Activated CD4-positive, alpha-beta memory T cell treated with anti-CD3 and anti-CD28 coated beads for 36 hours (primary cell): ENCODE measurements at regions not wholly inside any gene's neighbourhood (a gene's known extent, or its start where the extent isn't known, plus 50 kb on each side); places are given as distances from the start of the nearest gene placed in this dataset.

Experiments used
- CTCF ChIA-PET: fragments of 350-600 bp; sonication (Branson Sonifier 250); formaldehyde crosslinking; loops from one replicate; lab custom pipeline; 2021; ENCODE audit warnings: antibody characterized with exemption, inconsistent platforms; lab: Charles Lee
- POLR2A ChIA-PET: fragments of 350-600 bp; sonication (Branson Sonifier 250); formaldehyde crosslinking; loops from one replicate; lab custom pipeline; 2021; ENCODE audit warnings: antibody characterized with exemption; lab: Charles Lee
- DNase-seq: peaks from one replicate; pipeline ENCODE4 v3.0.0-alpha.2; 2020
- H3K27ac Mint-ChIP-seq: one replicate; pipeline ENCODE4 v1.8.0; 2021; ENCODE audit warnings: mixed read lengths
- H3K27me3 Mint-ChIP-seq: one replicate; pipeline ENCODE4 v1.8.0; 2021; ENCODE audit warnings: mixed read lengths
- H3K36me3 Mint-ChIP-seq: one replicate; pipeline ENCODE4 v1.8.0; 2021; ENCODE audit warnings: mixed read lengths
- H3K4me1 Mint-ChIP-seq: one replicate; pipeline ENCODE4 v1.8.0; 2021; ENCODE audit warnings: low read depth, mixed read lengths
- H3K4me3 Mint-ChIP-seq: one replicate; pipeline ENCODE4 v1.8.0; 2021; ENCODE audit warnings: mild to moderate bottlenecking, mixed read lengths
- H3K9me3 Mint-ChIP-seq: one replicate; pipeline ENCODE4 v1.8.0; 2021; ENCODE audit warnings: mixed read lengths
- intact Hi-C: fragments of 100-400 bp; cut with micrococcal nuclease; formaldehyde crosslinking; loops from one replicate; pipeline ENCODE4 v1.15.1; 2023

GRCh38 chr18:42174909-42175308 lies 219.9 kb downstream of the PIK3C3 start:
- intact Hi-C loops: no loop called here
- Mint-ChIP-seq H3K4me3 (no peak overlapping the region), H3K27ac (no peak overlapping the region), H3K27me3 (no peaks in the 10 kb centered on the region), H3K4me1 (no peaks in the 10 kb centered on the region), H3K36me3 (no peaks in the 10 kb centered on the region), H3K9me3 (no peaks in the 10 kb centered on the region)
- DNase-seq: no peak
- CTCF ChIA-PET: no interaction called here
- POLR2A ChIA-PET: no interaction called here

GRCh38 chr18:42176599-42176998 lies 221.6 kb downstream of the PIK3C3 start:
- H3K4me3 Mint-ChIP-seq: no peak overlapping the region
- no peak overlapping the region for H3K27ac Mint-ChIP-seq
- POLR2A ChIA-PET: no interaction called here
- intact Hi-C loops: no loop called here
- H3K9me3 Mint-ChIP-seq: no peaks in the 10 kb centered on the region
- CTCF ChIA-PET: no interaction called here
- DNase-seq: no peak
- no peaks in the 10 kb centered on the region for H3K36me3 Mint-ChIP-seq
- H3K27me3 Mint-ChIP-seq: no peaks in the 10 kb centered on the region
- no peaks in the 10 kb centered on the region for H3K4me1 Mint-ChIP-seq

- CTCF ChIA-PET: interaction anchor here (0.7 kb wide), 1 partner anchor 9 kb away, joined by 3 read pairs; no protein-coding TSS in a partner anchor
- H3K27me3 Mint-ChIP-seq: no peaks in the 10 kb centered on the region
- H3K4me1 Mint-ChIP-seq: no peaks in the 10 kb centered on the region
- H3K36me3 Mint-ChIP-seq: no peaks in the 10 kb centered on the region
- POLR2A ChIA-PET: no interaction called here
- H3K27ac Mint-ChIP-seq: no peak overlapping the region
- no peak overlapping the region for H3K4me3 Mint-ChIP-seq
- intact Hi-C loops: no loop called here
- no peak for DNase-seq
- H3K9me3 Mint-ChIP-seq: no peaks in the 10 kb centered on the region
Measured at GRCh38 chr18:42177390-42177789, 222.4 kb downstream of the PIK3C3 start.

GRCh38 chr18:42178376-42179080 lies 223.5 kb downstream of the PIK3C3 start:
- Mint-ChIP-seq H3K27ac (no peak overlapping the region), H3K36me3 (no peaks in the 10 kb centered on the region), H3K9me3 (no peaks in the 10 kb centered on the region), H3K4me3 (no peak overlapping the region), H3K27me3 (no peaks in the 10 kb centered on the region), H3K4me1 (no peaks in the 10 kb centered on the region)
- CTCF ChIA-PET: no interaction called here
- POLR2A ChIA-PET: no interaction called here
- intact Hi-C loops: no loop called here
- DNase-seq: no peak

- H3K4me1 Mint-ChIP-seq: no peaks in the 10 kb centered on the region
- no peaks in the 10 kb centered on the region for H3K27me3 Mint-ChIP-seq
- intact Hi-C loops: no loop called here
- ChIA-PET POLR2A (no interaction called here), CTCF (no interaction called here)
- H3K9me3 Mint-ChIP-seq: no peaks in the 10 kb centered on the region
- H3K4me3 Mint-ChIP-seq: no peak overlapping the region
- DNase-seq: no peak
- H3K27ac Mint-ChIP-seq: no peak overlapping the region
- no peaks in the 10 kb centered on the region for H3K36me3 Mint-ChIP-seq
Measured at GRCh38 chr18:42179542-42180121, 224.6 kb downstream of the PIK3C3 start.

GRCh38 chr18:42181474-42181873 lies 226.4 kb downstream of the PIK3C3 start:
- Mint-ChIP-seq H3K4me1 (no peaks in the 10 kb centered on the region), H3K9me3 (no peaks in the 10 kb centered on the region), H3K4me3 (no peak overlapping the region), H3K27me3 (no peaks in the 10 kb centered on the region), H3K27ac (no peak overlapping the region), H3K36me3 (peaks cover 2% of the 10 kb centered on the region)
- CTCF ChIA-PET: no interaction called here
- DNase-seq: no peak
- intact Hi-C loops: no loop called here
- POLR2A ChIA-PET: no interaction called here

- no peak for DNase-seq
- Mint-ChIP-seq H3K4me3 (no peak overlapping the region), H3K4me1 (no peaks in the 10 kb centered on the region), H3K27me3 (no peaks in the 10 kb centered on the region), H3K27ac (no peak overlapping the region), H3K36me3 (peaks cover 2% of the 10 kb centered on the region), H3K9me3 (no peaks in the 10 kb centered on the region)
- intact Hi-C loops: no loop called here
- POLR2A ChIA-PET: no interaction called here
- CTCF ChIA-PET: no interaction called here
Measured at GRCh38 chr18:42182728-42183700, 228.0 kb downstream of the PIK3C3 start.

GRCh38 chr18:42183746-42184145 lies 228.7 kb downstream of the PIK3C3 start:
- POLR2A ChIA-PET: no interaction called here
- DNase-seq: no peak
- Mint-ChIP-seq H3K4me1 (no peaks in the 10 kb centered on the region), H3K9me3 (no peaks in the 10 kb centered on the region), H3K27ac (no peak overlapping the region), H3K4me3 (no peak overlapping the region), H3K36me3 (peaks cover 2% of the 10 kb centered on the region), H3K27me3 (no peaks in the 10 kb centered on the region)
- intact Hi-C loops: no loop called here
- CTCF ChIA-PET: no interaction called here

GRCh38 chr18:42184685-42185477 lies 229.8 kb downstream of the PIK3C3 start:
- no peaks in the 10 kb centered on the region for H3K4me1 Mint-ChIP-seq
- no peak overlapping the region for H3K4me3 Mint-ChIP-seq
- ChIA-PET CTCF (no interaction called here), POLR2A (no interaction called here)
- H3K27me3 Mint-ChIP-seq: no peaks in the 10 kb centered on the region
- no peak overlapping the region for H3K27ac Mint-ChIP-seq
- H3K36me3 Mint-ChIP-seq: peaks cover 2% of the 10 kb centered on the region
- intact Hi-C loops: no loop called here
- peaks cover 9% of the 10 kb centered on the region for H3K9me3 Mint-ChIP-seq
- no peak for DNase-seq

- peaks cover 9% of the 10 kb centered on the region for H3K9me3 Mint-ChIP-seq
- ChIA-PET POLR2A (no interaction called here), CTCF (no interaction called here)
- no peak overlapping the region for H3K27ac Mint-ChIP-seq
- intact Hi-C loops: no loop called here
- H3K4me1 Mint-ChIP-seq: no peaks in the 10 kb centered on the region
- H3K36me3 Mint-ChIP-seq: peaks cover 2% of the 10 kb centered on the region
- H3K4me3 Mint-ChIP-seq: no peak overlapping the region
- no peak for DNase-seq
- H3K27me3 Mint-ChIP-seq: no peaks in the 10 kb centered on the region
Measured at GRCh38 chr18:42185486-42185885, 230.5 kb downstream of the PIK3C3 start.

- no peak overlapping the region for H3K27ac Mint-ChIP-seq
- no peak overlapping the region for H3K4me3 Mint-ChIP-seq
- H3K27me3 Mint-ChIP-seq: no peaks in the 10 kb centered on the region
- H3K4me1 Mint-ChIP-seq: no peaks in the 10 kb centered on the region
- ChIA-PET CTCF (no interaction called here), POLR2A (no interaction called here)
- no peak for DNase-seq
- peaks cover 9% of the 10 kb centered on the region for H3K9me3 Mint-ChIP-seq
- H3K36me3 Mint-ChIP-seq: peaks cover 2% of the 10 kb centered on the region
- intact Hi-C loops: no loop called here
Measured at GRCh38 chr18:42187611-42188380, 232.8 kb downstream of the PIK3C3 start.
